Fibroblast of lung (primary cell): ENCODE measurements at regions not wholly inside any gene's neighbourhood (a gene's known extent, or its start where the extent isn't known, plus 50 kb on each side); places are given as distances from the start of the nearest gene placed in this dataset.

Experiments
- DNase-seq, 2 donors: peaks; one replicate each; pipeline versions ENCODE4 v3.0.0 to v3.0.0-alpha.2; 2010; ENCODE audit warnings: low read depth in 2 of 2
- H2AFZ ChIP-seq: 2 replicates; pipeline ENCODE4 v1.5.1; 2012; ENCODE audit warnings: low read length, control low read depth, inconsistent platforms
- H3K27ac ChIP-seq: 2 replicates; pipeline ENCODE4 v1.5.1; 2011; ENCODE audit warnings: low read length, control low read depth; ENCODE audit not compliant: insufficient read depth
- H3K27me3 ChIP-seq: 2 replicates; pipeline ENCODE4 v1.5.1; 2011; ENCODE audit warnings: mild to moderate bottlenecking, low read length; ENCODE audit not compliant: control insufficient read depth, insufficient read depth
- H3K36me3 ChIP-seq: 2 replicates; pipeline ENCODE4 v1.5.1; 2011; ENCODE audit warnings: low read length; ENCODE audit not compliant: control insufficient read depth, insufficient read depth
- H3K4me1 ChIP-seq: 2 replicates; pipeline ENCODE4 v1.5.1; 2011; ENCODE audit warnings: low read length; ENCODE audit not compliant: control insufficient read depth, insufficient read depth; ENCODE audit errors: extremely low read depth
- H3K4me2 ChIP-seq: 2 replicates; pipeline ENCODE4 v1.5.1; 2011; ENCODE audit warnings: low read length, control low read depth; ENCODE audit not compliant: insufficient read depth; ENCODE audit errors: extremely low read depth
- H3K4me3 ChIP-seq, 4 experiments: fragments of 200-600 bp in 1 of 4; sonication (generic) in 1 of 4; replicated peaks in 1 of 4; 2 replicates each; pipeline ENCODE4 v1.5.1; 2011 to 2016; ENCODE audit warnings: low read length in 4 of 4, low read depth in 3 of 4, mild to moderate bottlenecking in 3 of 4, control low read depth in 2 of 4, inconsistent platforms in 1 of 4, mixed read lengths in 1 of 4; ENCODE audit not compliant: insufficient read depth in 1 of 4; ENCODE audit errors: control extremely low read depth in 1 of 4
- H3K79me2 ChIP-seq: 2 replicates; pipeline ENCODE4 v1.5.1; 2012; ENCODE audit warnings: mild to moderate bottlenecking, low read length, inconsistent platforms; ENCODE audit not compliant: control insufficient read depth, insufficient read depth
- H3K9ac ChIP-seq: 2 replicates; pipeline ENCODE4 v1.5.1; 2011; ENCODE audit warnings: mild to moderate bottlenecking, low read length, control low read depth; ENCODE audit not compliant: insufficient read depth
- H3K9me3 ChIP-seq: 2 replicates; pipeline ENCODE4 v1.5.1; 2012; ENCODE audit warnings: low read depth, low read length; ENCODE audit not compliant: control insufficient read depth, insufficient read depth
- H4K20me1 ChIP-seq: 2 replicates; pipeline ENCODE4 v1.5.1; 2011; ENCODE audit warnings: low read length; ENCODE audit not compliant: control insufficient read depth, insufficient read depth; ENCODE audit errors: extremely low read depth
- EZH2 ChIP-seq: IDR thresholded peaks from 2 replicates; pipeline ENCODE4 v1.5.1; 2012; ENCODE audit warnings: low read length, control low read depth, mild to moderate bottlenecking; ENCODE audit errors: missing control alignments
- TF ChIP-seq, protein P1 (sequence below), 2 donors: IDR thresholded peaks in 1 of 2; conservative IDR thresholded peaks in 1 of 2; 1 replicate in 1 of 2; 2 replicates in 1 of 2; pipeline ENCODE4 v1.5.1; 2011 to 2012; ENCODE audit warnings: low read length in 2 of 2, control low read depth in 1 of 2, inconsistent platforms in 1 of 2, low read depth in 1 of 2, mild to moderate bottlenecking in 1 of 2

DNA sequence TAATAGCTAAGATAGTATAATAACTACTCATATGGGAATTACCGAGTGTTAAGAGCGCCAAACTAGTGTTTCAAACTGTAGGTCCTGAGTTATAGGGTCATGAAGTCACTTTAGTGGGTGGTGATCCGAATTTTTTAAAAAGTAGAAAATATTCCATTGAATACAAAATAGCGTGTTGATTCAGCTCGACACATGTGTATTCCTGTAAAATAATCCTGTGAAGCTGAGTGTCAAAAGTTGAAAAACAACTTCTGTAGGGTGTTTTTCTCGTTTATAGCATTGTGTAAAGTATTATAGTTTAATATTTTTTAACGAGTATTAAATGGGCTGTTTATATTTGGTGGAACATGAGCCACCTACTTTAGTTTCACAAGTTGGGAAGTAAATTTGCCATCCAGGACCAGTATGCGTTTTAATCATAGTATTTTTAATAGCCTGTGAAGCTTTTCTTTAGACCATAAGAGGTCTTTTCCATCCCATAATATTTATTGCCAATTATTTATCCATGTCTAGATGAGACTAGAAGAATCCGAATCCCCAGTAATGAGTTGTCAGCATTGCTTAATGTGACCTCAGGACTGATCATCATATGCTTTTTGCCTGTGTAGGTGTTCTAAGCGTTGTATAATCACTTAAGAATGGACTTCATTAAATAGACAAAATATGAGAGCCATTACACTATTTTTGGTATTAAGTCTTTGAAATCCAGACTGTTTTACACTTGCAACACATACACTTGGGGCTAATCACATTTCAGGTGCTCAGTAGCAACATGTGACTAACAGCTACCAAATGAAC, 84.1 kb downstream of the PTPDC1 start:
- peak in 1 of 2 donors; percentile 52 for DNase-seq
- H3K9ac ChIP-seq: no peak overlapping the region
- H3K4me3 ChIP-seq: peak overlapping the region; percentile 77 to 96 (median 84)
- H3K4me1 ChIP-seq: peaks cover 3% of the 10 kb centered on the region
- no peaks in the 10 kb centered on the region for H3K36me3 ChIP-seq
- H4K20me1 ChIP-seq: peaks cover 20% of the 10 kb centered on the region
- no peak overlapping the region for H2AFZ ChIP-seq
- peak overlapping the region; percentile 0 for H3K27ac ChIP-seq
- peak overlapping the region; percentile 88 for H3K4me2 ChIP-seq
- TF ChIP-seq EZH2: no peak
- TF ChIP-seq, protein P1, sequence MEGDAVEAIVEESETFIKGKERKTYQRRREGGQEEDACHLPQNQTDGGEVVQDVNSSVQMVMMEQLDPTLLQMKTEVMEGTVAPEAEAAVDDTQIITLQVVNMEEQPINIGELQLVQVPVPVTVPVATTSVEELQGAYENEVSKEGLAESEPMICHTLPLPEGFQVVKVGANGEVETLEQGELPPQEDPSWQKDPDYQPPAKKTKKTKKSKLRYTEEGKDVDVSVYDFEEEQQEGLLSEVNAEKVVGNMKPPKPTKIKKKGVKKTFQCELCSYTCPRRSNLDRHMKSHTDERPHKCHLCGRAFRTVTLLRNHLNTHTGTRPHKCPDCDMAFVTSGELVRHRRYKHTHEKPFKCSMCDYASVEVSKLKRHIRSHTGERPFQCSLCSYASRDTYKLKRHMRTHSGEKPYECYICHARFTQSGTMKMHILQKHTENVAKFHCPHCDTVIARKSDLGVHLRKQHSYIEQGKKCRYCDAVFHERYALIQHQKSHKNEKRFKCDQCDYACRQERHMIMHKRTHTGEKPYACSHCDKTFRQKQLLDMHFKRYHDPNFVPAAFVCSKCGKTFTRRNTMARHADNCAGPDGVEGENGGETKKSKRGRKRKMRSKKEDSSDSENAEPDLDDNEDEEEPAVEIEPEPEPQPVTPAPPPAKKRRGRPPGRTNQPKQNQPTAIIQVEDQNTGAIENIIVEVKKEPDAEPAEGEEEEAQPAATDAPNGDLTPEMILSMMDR (conservative IDR thresholded peaks at IDR 0.05 in 1 of 2, IDR thresholded peaks at IDR 0.05 in 1 of 2; ENCODE audit: low read depth in 1 of 2, low read length in 2 of 2): no peak
- H3K9me3 ChIP-seq: no peaks in the 10 kb centered on the region
- H3K79me2 ChIP-seq: peaks cover 66% of the 10 kb centered on the region
- H3K27me3 ChIP-seq: no peaks in the 10 kb centered on the region

DNA sequence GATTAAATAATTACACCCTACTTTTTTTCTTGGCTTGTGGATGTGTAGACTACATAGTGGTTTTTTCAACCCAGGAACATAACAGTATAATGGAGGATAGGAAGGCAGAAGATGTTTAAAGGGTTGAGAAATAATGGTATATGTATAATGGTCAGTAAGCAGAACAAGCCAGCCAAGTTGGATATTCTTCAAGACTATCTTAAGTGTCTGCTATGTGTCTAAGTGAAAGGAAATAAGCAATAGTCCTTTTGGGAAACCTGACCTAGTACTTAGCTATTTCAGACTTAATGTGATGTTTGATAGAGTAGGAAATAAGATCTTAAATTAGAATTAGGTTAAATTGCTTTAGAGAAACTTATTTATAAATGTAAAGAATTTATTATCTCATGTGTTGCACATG, 85.7 kb downstream of the PTPDC1 start:
- Histone ChIP-seq H3K27me3 (no peaks in the 10 kb centered on the region), H3K4me1 (peaks cover 5% of the 10 kb centered on the region), H3K9me3 (no peaks in the 10 kb centered on the region), H4K20me1 (peaks cover 23% of the 10 kb centered on the region), H3K4me3 (peak overlapping the region in 3 of 4 experiments; percentile 10 to 96 (median 84)), H3K36me3 (peaks cover 2% of the 10 kb centered on the region), H3K79me2 (peaks cover 82% of the 10 kb centered on the region), H3K4me2 (peak overlapping the region; percentile 67), H3K27ac (no peak overlapping the region), H3K9ac (no peak overlapping the region), H2AFZ (no peak overlapping the region)
- TF ChIP-seq, protein P1 (conservative IDR thresholded peaks at IDR 0.05 in 1 of 2, IDR thresholded peaks at IDR 0.05 in 1 of 2; ENCODE audit: low read depth in 1 of 2, low read length in 2 of 2): no peak
- TF ChIP-seq EZH2: no peak
- DNase-seq: peak in 1 of 2 donors; percentile 39

DNA sequence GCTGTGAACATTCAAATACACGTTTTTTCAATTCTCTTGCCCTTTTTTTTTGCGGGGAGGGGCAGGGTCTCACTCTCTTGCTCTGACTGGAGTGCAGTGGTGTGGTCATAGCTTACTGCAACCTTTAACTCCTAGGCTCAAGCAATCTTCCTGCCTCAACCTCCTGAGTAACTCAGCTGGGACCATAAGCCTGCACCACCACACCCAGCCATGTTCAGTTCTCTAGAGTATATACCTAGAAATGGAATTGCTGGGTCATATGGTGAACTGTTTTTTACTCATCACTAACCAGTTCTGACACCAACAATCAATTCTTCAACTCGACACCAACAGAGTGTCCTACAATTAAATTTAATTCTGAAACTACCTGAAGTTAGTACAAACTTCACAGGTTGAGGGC, 85.5 kb upstream of the ZNF169 start:
- Histone ChIP-seq H3K9ac (no peak overlapping the region), H3K79me2 (peaks cover 96% of the 10 kb centered on the region), H3K4me1 (peaks cover 5% of the 10 kb centered on the region), H3K27ac (no peak overlapping the region), H3K4me2 (no peak overlapping the region), H3K9me3 (no peaks in the 10 kb centered on the region), H3K27me3 (no peaks in the 10 kb centered on the region), H3K36me3 (peaks cover 3% of the 10 kb centered on the region), H3K4me3 (no peak overlapping the region), H4K20me1 (peaks cover 15% of the 10 kb centered on the region), H2AFZ (no peak overlapping the region)
- DNase-seq: no peak
- TF ChIP-seq EZH2: no peak
- TF ChIP-seq, protein P1 (conservative IDR thresholded peaks at IDR 0.05 in 1 of 2, IDR thresholded peaks at IDR 0.05 in 1 of 2; ENCODE audit: low read depth in 1 of 2, low read length in 2 of 2): no peak
